ENCODE measurements at regions not wholly inside any gene's neighbourhood (a gene's known extent, or its start where the extent isn't known, plus 50 kb on each side); places are given as distances from the start of the nearest gene placed in this dataset.

- DNase-seq (ENCODE audit: low spot score) = no peak
Measured at GRCh38 chr4:136927172-136927571, 605.1 kb downstream of the PCDH18 start.

- DNase-seq (ENCODE audit: low spot score) = no peak
Measured at GRCh38 chr4:136925203-136925602, 607.1 kb downstream of the PCDH18 start.

- DNase-seq (ENCODE audit: low spot score) = no peak
Measured at GRCh38 chr4:136922066-136922465, 610.2 kb downstream of the PCDH18 start.

- DNase-seq (ENCODE audit: low spot score) = no peak
Measured at GRCh38 chr4:136920092-136920881, 612.0 kb downstream of the PCDH18 start.

- DNase-seq (ENCODE audit: low spot score) = no peak
Measured at GRCh38 chr4:136918772-136919171, 613.5 kb downstream of the PCDH18 start.

- no peak for DNase-seq (ENCODE audit: low spot score)
Measured at GRCh38 chr4:136917312-136918110, 614.8 kb downstream of the PCDH18 start.

GRCh38 chr4:136909626-136910025, 622.7 kb downstream of the PCDH18 start:
- no peak for DNase-seq (ENCODE audit: low spot score)

GRCh38 chr4:136908122-136908521, 624.2 kb downstream of the PCDH18 start:
- DNase-seq (ENCODE audit: low spot score) = no peak

GRCh38 chr4:136900696-136901095, 631.6 kb downstream of the PCDH18 start:
- no peak for DNase-seq (ENCODE audit: low spot score)

GRCh38 chr4:136898590-136899248, 633.6 kb downstream of the PCDH18 start:
- DNase-seq (ENCODE audit: low spot score) = no peak

GRCh38 chr4:136893573-136893972, 638.7 kb downstream of the PCDH18 start:
- DNase-seq (ENCODE audit: low spot score) = no peak

- DNase-seq (ENCODE audit: low spot score) = no peak
Measured at GRCh38 chr4:136881666-136882065, 650.6 kb downstream of the PCDH18 start.

GRCh38 chr4:136873555-136873954, 658.7 kb downstream of the PCDH18 start:
- no peak for DNase-seq (ENCODE audit: low spot score)

GRCh38 chr4:136867465-136867864, 664.8 kb downstream of the PCDH18 start:
- DNase-seq (ENCODE audit: low spot score) = no peak

GRCh38 chr4:136865526-136865925, 666.8 kb downstream of the PCDH18 start:
- no peak for DNase-seq (ENCODE audit: low spot score)

GRCh38 chr4:136864604-136865185, 667.6 kb downstream of the PCDH18 start:
- peak; percentile 37 for DNase-seq (ENCODE audit: low spot score)

- DNase-seq (ENCODE audit: low spot score) = no peak
Measured at GRCh38 chr4:136863756-136864155, 668.5 kb downstream of the PCDH18 start.

- no peak for DNase-seq (ENCODE audit: low spot score)
Measured at GRCh38 chr4:136862653-136863052, 669.6 kb downstream of the PCDH18 start.

- DNase-seq (ENCODE audit: low spot score) = no peak
Measured at GRCh38 chr4:136861091-136861490, 671.2 kb downstream of the PCDH18 start.

GRCh38 chr4:136858903-136859302, 673.4 kb downstream of the PCDH18 start:
- no peak for DNase-seq (ENCODE audit: low spot score)

- DNase-seq (ENCODE audit: low spot score) = no peak
Measured at GRCh38 chr4:136855886-136856285, 676.4 kb downstream of the PCDH18 start.

GRCh38 chr4:136850446-136850845, 681.8 kb downstream of the PCDH18 start:
- DNase-seq (ENCODE audit: low spot score) = no peak

Data from hematopoietic multipotent progenitor cell treated with erythropoietin and hydrocortisone succinate and interleukin-3 and kit ligand, for 15 days (in vitro differentiated cells).